Femur (tissue), 1 donor: ENCODE measurements at regions not wholly inside any gene's neighbourhood (a gene's known extent, or its start where the extent isn't known, plus 50 kb on each side); places are given as distances from the start of the nearest gene placed in this dataset.
"Not testable (repeated sequence)": the region's sequence is repeated elsewhere in the genome, so short reads cannot be mapped to it uniquely, and the experiment has no call there.

ENCODE experiments used
- DNase-seq: peaks from one replicate; pipeline ENCODE4 v3.0.0-alpha.2; 2017

GRCh38 chr6:119760046-119760445, 410.5 kb upstream of the MAN1A1 start:
- no peak for DNase-seq

GRCh38 chr6:119758385-119758784, 408.8 kb upstream of the MAN1A1 start:
- DNase-seq = no peak

- DNase-seq = no peak
These were observed 407.9 kb upstream of the MAN1A1 start for GRCh38 chr6:119757467-119757866.

GRCh38 chr6:119749335-119749734, 399.8 kb upstream of the MAN1A1 start:
- DNase-seq = no peak

GRCh38 chr6:119748535-119748934, 399.0 kb upstream of the MAN1A1 start:
- DNase-seq = not testable (repeated sequence)

- peak; percentile 63 for DNase-seq
These were observed 392.7 kb upstream of the MAN1A1 start for GRCh38 chr6:119742188-119742803.

GRCh38 chr6:119739769-119740168, 390.2 kb upstream of the MAN1A1 start:
- no peak for DNase-seq

- no peak for DNase-seq
These were observed 388.9 kb upstream of the MAN1A1 start for GRCh38 chr6:119738425-119738824.

GRCh38 chr6:119736296-119737021, 386.9 kb upstream of the MAN1A1 start:
- DNase-seq = no peak

- DNase-seq = no peak
These were observed 386.0 kb upstream of the MAN1A1 start for GRCh38 chr6:119735530-119735929.

- DNase-seq = no peak
These were observed 384.7 kb upstream of the MAN1A1 start for GRCh38 chr6:119734227-119734626.

- no peak for DNase-seq
These were observed 379.4 kb upstream of the MAN1A1 start for GRCh38 chr6:119728935-119729334.

GRCh38 chr6:119728220-119728750, 378.7 kb upstream of the MAN1A1 start:
- DNase-seq = no peak

- no peak for DNase-seq
These were observed 378.1 kb upstream of the MAN1A1 start for GRCh38 chr6:119727504-119728219.

GRCh38 chr6:119726912-119727311, 377.4 kb upstream of the MAN1A1 start:
- not testable (repeated sequence) for DNase-seq

GRCh38 chr6:119726086-119726485, 376.5 kb upstream of the MAN1A1 start:
- no peak for DNase-seq

GRCh38 chr6:119720160-119720559, 370.6 kb upstream of the MAN1A1 start:
- DNase-seq = no peak

GRCh38 chr6:119717942-119718341, 368.4 kb upstream of the MAN1A1 start:
- no peak for DNase-seq

GRCh38 chr6:119716668-119717270, 367.2 kb upstream of the MAN1A1 start:
- DNase-seq = no peak

GRCh38 chr6:119713903-119714302, 364.3 kb upstream of the MAN1A1 start:
- no peak for DNase-seq

GRCh38 chr6:119686644-119687043, 337.1 kb upstream of the MAN1A1 start:
- DNase-seq = no peak

- DNase-seq = no peak
These were observed 336.7 kb upstream of the MAN1A1 start for GRCh38 chr6:119686240-119686639.

- no peak for DNase-seq
These were observed 334.1 kb upstream of the MAN1A1 start for GRCh38 chr6:119683671-119684070.
